ENCODE measurements at regions not wholly inside any gene's neighbourhood (a gene's known extent, or its start where the extent isn't known, plus 50 kb on each side); places are given as distances from the start of the nearest gene placed in this dataset.

DNA sequence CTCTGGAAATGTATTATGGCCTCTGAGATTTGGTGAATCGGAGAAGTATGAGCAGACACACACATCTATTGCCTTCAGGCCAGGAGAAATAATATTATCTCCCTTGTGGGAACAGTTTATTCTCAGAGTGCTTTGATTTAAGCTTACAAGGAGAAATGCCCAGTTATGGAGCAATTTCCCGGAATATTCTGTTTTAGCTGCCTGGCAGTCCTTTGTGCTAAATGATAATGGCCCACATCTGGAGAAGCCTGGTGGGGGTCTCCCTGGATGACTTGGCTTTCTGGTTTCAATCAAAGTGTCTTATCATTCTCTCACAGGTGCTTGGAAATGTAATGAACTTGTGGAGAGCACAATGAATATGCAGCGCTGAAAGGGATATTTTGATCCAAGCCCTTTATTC, 389.6 kb upstream of the USP24 start:
- TF ChIP-seq EZH2 (IDR thresholded peaks at IDR 0.05): no peak
- no peak for TF ChIP-seq POLR2AphosphoS5 (IDR thresholded peaks at IDR 0.05; ENCODE audit: borderline replicate concordance, low read depth, low read length)
